Prostate gland (tissue), 2 donors: ENCODE measurements at regions not wholly inside any gene's neighbourhood (a gene's known extent, or its start where the extent isn't known, plus 50 kb on each side); places are given as distances from the start of the nearest gene placed in this dataset.

Source experiments
- CTCF ChIP-seq, 4 experiments: fragments of 200-600 bp in 2 of 4; fragments of 450-650 bp in 2 of 4; sonication (generic) in 2 of 4; IDR thresholded peaks; 1 replicate in 3 of 4; 2 replicates in 1 of 4; pipeline ENCODE4 v1.5.1; 2016 to 2019; ENCODE audit warnings: antibody characterized with exemption in 4 of 4, mild to moderate bottlenecking in 2 of 4, moderate library complexity in 2 of 4
- POLR2A ChIP-seq: fragments of 450-650 bp; IDR thresholded peaks from one replicate; pipeline ENCODE4 v1.6.1; 2016; ENCODE audit warnings: antibody characterized with exemption, mild to moderate bottlenecking
- POLR2AphosphoS5 ChIP-seq: sonication (generic); formaldehyde crosslinking; IDR thresholded peaks from one replicate; pipeline ENCODE4 v1.6.1; 2017; ENCODE audit warnings: antibody characterized with exemption

GRCh38 chr1:194028002-194028401 is 841.6 kb upstream of the B3GALT2 start:
- no peak for TF ChIP-seq CTCF (IDR thresholded peaks at IDR 0.05)
- TF ChIP-seq POLR2A, result no peak
- TF ChIP-seq POLR2AphosphoS5, result no peak
